Liver (tissue), 3 donors: ENCODE measurements at regions not wholly inside any gene's neighbourhood (a gene's known extent, or its start where the extent isn't known, plus 50 kb on each side); places are given as distances from the start of the nearest gene placed in this dataset.

Experiments
- ATF3 ChIP-seq: IDR thresholded peaks from 2 replicates; pipeline ENCODE4 v1.6.1; 2016; ENCODE audit warnings: antibody characterized with exemption
- CTCF ChIP-seq: fragments of 150-350 bp; IDR thresholded peaks from 2 replicates; pipeline ENCODE4 v1.5.1; 2017; ENCODE audit warnings: improper control_type of control experiment, low read depth, low read length; ENCODE audit not compliant: missing input control
- EGR1 ChIP-seq, 2 donors: IDR thresholded peaks; 2 replicates each; pipeline ENCODE4 v1.6.1; 2016 to 2018; ENCODE audit warnings: antibody characterized with exemption in 2 of 2, low read depth in 2 of 2
- FOXA1 ChIP-seq: IDR thresholded peaks from 2 replicates; pipeline ENCODE4 v1.6.1; 2016; ENCODE audit warnings: antibody characterized with exemption
- HNF4G ChIP-seq: IDR thresholded peaks from 2 replicates; pipeline ENCODE4 v1.6.1; 2016; ENCODE audit warnings: antibody characterized with exemption
- JUND ChIP-seq, 2 donors: IDR thresholded peaks; 2 replicates each; pipeline ENCODE4 v1.6.1; 2016; ENCODE audit warnings: antibody characterized with exemption in 2 of 2
- MAX ChIP-seq: IDR thresholded peaks from 2 replicates; pipeline ENCODE4 v1.6.1; 2016; ENCODE audit warnings: antibody characterized with exemption
- RAD21 ChIP-seq, 2 donors: IDR thresholded peaks; 2 replicates each; pipeline ENCODE4 v1.6.1; 2016; ENCODE audit warnings: antibody characterized with exemption in 2 of 2, mild to moderate bottlenecking in 2 of 2
- REST ChIP-seq: IDR thresholded peaks from 2 replicates; pipeline ENCODE4 v1.6.1; 2016; ENCODE audit warnings: antibody characterized with exemption, mild to moderate bottlenecking
- SP1 ChIP-seq: IDR thresholded peaks from 2 replicates; pipeline ENCODE4 v1.6.1; 2018; ENCODE audit warnings: antibody characterized with exemption, mild to moderate bottlenecking
- TAF1 ChIP-seq: conservative IDR thresholded peaks from 2 replicates; pipeline ENCODE4 v1.6.1; 2016; ENCODE audit warnings: antibody characterized with exemption, mild to moderate bottlenecking
- YY1 ChIP-seq: IDR thresholded peaks from 2 replicates; pipeline ENCODE4 v1.6.1; 2016; ENCODE audit warnings: antibody characterized with exemption, mild to moderate bottlenecking
- donor health status: healthy.
- donor health status: healthy.

- no peak for TF ChIP-seq CTCF
- TF ChIP-seq EGR1 (IDR thresholded peaks at IDR 0.05; ENCODE audit: low read depth in 2 of 2): no peak
- no peak for TF ChIP-seq SP1
- TF ChIP-seq JUND (IDR thresholded peaks at IDR 0.05): no peak
- no peak for TF ChIP-seq TAF1
- no peak for TF ChIP-seq FOXA1
- no peak for TF ChIP-seq RAD21 (IDR thresholded peaks at IDR 0.05)
- TF ChIP-seq ATF3: no peak
- no peak for TF ChIP-seq REST
- no peak for TF ChIP-seq MAX
- TF ChIP-seq YY1: no peak
- no peak for TF ChIP-seq HNF4G
These were observed 91.6 kb downstream of the FZD1 start for GRCh38 chr7:91355695-91356435.
